ENCODE measurements at regions not wholly inside any gene's neighbourhood (a gene's known extent, or its start where the extent isn't known, plus 50 kb on each side); places are given as distances from the start of the nearest gene placed in this dataset.

DNA sequence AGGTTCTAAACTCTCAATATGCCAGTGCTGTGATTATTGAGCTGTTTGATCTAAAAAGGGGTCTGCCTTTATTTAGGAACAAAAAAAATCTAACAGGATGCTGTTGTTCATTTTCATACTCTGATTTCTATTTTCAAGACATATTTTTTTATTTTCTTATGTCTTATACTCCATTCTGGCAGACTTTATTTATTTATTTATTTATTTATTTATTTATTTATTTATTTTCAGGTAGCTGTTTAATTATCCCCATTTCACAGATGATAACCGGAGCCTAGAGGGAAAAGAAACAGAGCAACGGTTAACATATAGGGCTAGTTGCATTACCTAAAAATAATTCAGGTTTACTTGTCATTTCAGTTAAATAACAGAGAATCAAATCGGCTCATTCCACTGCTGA, 174.4 kb downstream of the CENPF start:
- no peak overlapping the region for H3K27ac ChIP-seq (replicated peaks)
- TF ChIP-seq POLR2AphosphoS5 (IDR thresholded peaks at IDR 0.05; ENCODE audit: low read depth): no peak
- no peak overlapping the region for H3K4me3 ChIP-seq (replicated peaks; ENCODE audit: insufficient read depth, low read length)
- no peaks in the 10 kb centered on the region for H3K27me3 ChIP-seq (ENCODE audit: insufficient read depth, poor library complexity, severe bottlenecking)
- no peak for DNase-seq (ENCODE audit: low read depth in 1 of 2, low spot score in 1 of 2)

DNA sequence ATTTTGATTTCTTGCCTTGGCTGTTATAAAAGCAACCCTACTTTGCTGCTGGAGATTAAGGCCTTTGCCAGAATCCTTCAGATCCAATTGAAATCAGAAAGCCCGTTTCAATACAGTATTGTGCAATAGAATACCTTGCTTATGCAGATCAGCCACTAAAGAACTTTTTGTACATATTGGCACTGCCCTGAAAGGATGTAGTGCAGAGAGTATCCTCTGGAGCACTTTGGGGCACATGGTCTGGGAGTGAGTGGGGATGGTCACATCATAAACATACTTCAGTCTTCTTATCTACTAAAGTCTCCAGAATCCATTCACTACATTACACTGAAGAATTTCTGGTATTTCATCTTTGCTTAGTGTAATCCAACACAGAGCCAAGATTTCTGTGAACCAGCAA, 189.0 kb downstream of the CENPF start:
- TF ChIP-seq SPI1 (IDR thresholded peaks at IDR 0.05; ENCODE audit: borderline replicate concordance, low read depth) (no peak), POLR2AphosphoS5 (IDR thresholded peaks at IDR 0.05; ENCODE audit: low read depth) (no peak), GABPA (IDR thresholded peaks at IDR 0.05; ENCODE audit: low read depth) (no peak)
- TF ChIP-seq, protein P1, sequence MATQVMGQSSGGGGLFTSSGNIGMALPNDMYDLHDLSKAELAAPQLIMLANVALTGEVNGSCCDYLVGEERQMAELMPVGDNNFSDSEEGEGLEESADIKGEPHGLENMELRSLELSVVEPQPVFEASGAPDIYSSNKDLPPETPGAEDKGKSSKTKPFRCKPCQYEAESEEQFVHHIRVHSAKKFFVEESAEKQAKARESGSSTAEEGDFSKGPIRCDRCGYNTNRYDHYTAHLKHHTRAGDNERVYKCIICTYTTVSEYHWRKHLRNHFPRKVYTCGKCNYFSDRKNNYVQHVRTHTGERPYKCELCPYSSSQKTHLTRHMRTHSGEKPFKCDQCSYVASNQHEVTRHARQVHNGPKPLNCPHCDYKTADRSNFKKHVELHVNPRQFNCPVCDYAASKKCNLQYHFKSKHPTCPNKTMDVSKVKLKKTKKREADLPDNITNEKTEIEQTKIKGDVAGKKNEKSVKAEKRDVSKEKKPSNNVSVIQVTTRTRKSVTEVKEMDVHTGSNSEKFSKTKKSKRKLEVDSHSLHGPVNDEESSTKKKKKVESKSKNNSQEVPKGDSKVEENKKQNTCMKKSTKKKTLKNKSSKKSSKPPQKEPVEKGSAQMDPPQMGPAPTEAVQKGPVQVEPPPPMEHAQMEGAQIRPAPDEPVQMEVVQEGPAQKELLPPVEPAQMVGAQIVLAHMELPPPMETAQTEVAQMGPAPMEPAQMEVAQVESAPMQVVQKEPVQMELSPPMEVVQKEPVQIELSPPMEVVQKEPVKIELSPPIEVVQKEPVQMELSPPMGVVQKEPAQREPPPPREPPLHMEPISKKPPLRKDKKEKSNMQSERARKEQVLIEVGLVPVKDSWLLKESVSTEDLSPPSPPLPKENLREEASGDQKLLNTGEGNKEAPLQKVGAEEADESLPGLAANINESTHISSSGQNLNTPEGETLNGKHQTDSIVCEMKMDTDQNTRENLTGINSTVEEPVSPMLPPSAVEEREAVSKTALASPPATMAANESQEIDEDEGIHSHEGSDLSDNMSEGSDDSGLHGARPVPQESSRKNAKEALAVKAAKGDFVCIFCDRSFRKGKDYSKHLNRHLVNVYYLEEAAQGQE (IDR thresholded peaks at IDR 0.05; ENCODE audit: insufficient replicate concordance, low read depth): no peak
- TF ChIP-seq, protein P2, sequence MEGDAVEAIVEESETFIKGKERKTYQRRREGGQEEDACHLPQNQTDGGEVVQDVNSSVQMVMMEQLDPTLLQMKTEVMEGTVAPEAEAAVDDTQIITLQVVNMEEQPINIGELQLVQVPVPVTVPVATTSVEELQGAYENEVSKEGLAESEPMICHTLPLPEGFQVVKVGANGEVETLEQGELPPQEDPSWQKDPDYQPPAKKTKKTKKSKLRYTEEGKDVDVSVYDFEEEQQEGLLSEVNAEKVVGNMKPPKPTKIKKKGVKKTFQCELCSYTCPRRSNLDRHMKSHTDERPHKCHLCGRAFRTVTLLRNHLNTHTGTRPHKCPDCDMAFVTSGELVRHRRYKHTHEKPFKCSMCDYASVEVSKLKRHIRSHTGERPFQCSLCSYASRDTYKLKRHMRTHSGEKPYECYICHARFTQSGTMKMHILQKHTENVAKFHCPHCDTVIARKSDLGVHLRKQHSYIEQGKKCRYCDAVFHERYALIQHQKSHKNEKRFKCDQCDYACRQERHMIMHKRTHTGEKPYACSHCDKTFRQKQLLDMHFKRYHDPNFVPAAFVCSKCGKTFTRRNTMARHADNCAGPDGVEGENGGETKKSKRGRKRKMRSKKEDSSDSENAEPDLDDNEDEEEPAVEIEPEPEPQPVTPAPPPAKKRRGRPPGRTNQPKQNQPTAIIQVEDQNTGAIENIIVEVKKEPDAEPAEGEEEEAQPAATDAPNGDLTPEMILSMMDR (IDR thresholded peaks at IDR 0.05; ENCODE audit: insufficient read depth, low read length): no peak
- Histone ChIP-seq H3K27me3 (ENCODE audit: insufficient read depth, poor library complexity, severe bottlenecking) (no peaks in the 10 kb centered on the region), H3K27ac (replicated peaks) (no peak overlapping the region), H3K4me3 (replicated peaks; ENCODE audit: insufficient read depth, low read length) (no peak overlapping the region)
- no peak for DNase-seq (ENCODE audit: low read depth in 1 of 2, low spot score in 1 of 2)

DNA sequence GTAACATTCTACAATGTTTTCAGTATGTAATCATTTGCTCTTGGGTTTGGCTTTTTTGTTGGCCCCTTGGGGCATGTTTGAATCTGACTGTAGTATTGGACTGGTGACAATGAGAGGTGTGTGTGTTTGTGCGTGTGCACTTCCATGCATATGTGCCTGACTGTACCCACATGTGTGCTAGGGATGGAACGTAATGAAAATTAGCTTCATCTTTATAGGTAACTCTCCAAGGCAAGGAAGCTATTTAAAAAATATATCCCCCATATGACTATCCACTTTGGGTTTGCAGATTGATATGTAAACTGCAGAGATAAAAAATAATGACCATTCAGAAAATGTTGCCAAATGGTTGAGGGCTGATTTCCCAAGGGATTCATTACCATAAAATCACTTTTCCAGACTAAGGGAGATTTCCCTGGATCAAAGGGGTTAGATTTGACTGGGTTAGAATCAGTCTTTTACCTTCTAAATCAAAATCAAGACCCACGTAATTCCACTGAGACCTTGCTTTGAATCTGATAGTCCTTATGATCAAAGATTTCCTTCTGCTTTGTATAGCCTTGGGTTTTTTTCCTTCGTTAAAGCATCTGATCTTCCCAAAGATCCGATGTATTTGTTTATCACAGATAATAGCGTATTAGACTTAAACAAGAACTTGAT, 189.7 kb downstream of the CENPF start:
- DNase-seq (ENCODE audit: low read depth in 1 of 2, low spot score in 1 of 2): no peak
- H3K27ac ChIP-seq (replicated peaks): no peak overlapping the region
- no peak overlapping the region for H3K4me3 ChIP-seq (replicated peaks; ENCODE audit: insufficient read depth, low read length)
- no peaks in the 10 kb centered on the region for H3K27me3 ChIP-seq (ENCODE audit: insufficient read depth, poor library complexity, severe bottlenecking)
- no peak for TF ChIP-seq GABPA (IDR thresholded peaks at IDR 0.05; ENCODE audit: low read depth)
- no peak for TF ChIP-seq POLR2AphosphoS5 (IDR thresholded peaks at IDR 0.05; ENCODE audit: low read depth)
- TF ChIP-seq, protein P2 (IDR thresholded peaks at IDR 0.05; ENCODE audit: insufficient read depth, low read length): no peak
- TF ChIP-seq SPI1 (IDR thresholded peaks at IDR 0.05; ENCODE audit: borderline replicate concordance, low read depth): no peak
- TF ChIP-seq, protein P1 (IDR thresholded peaks at IDR 0.05; ENCODE audit: insufficient replicate concordance, low read depth): no peak

DNA sequence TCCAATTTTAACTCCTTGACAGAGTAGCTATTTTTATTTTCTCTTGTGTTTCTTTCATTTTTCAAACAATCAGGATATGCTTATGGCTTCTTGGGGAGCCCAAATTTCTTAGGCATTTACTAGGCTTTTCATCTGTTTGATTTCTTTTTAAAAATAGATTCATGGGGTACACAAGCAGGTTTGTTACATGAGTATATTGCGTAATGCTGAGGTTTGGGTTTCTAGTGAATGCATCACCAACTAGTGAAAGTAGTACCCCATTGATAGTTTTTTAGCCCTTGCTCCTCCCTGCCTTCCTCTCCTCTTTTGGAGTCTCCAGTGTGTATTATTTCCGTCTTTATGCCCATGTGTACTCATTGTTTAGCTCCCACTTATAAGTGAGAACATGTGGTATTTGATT, 190.7 kb downstream of the CENPF start:
- H3K27me3 ChIP-seq (ENCODE audit: insufficient read depth, poor library complexity, severe bottlenecking): no peaks in the 10 kb centered on the region
- H3K4me3 ChIP-seq (replicated peaks; ENCODE audit: insufficient read depth, low read length): no peak overlapping the region
- no peak for DNase-seq (ENCODE audit: low read depth in 1 of 2, low spot score in 1 of 2)
- no peak for TF ChIP-seq POLR2AphosphoS5 (IDR thresholded peaks at IDR 0.05; ENCODE audit: low read depth)
- TF ChIP-seq, protein P2 (IDR thresholded peaks at IDR 0.05; ENCODE audit: insufficient read depth, low read length): no peak
- TF ChIP-seq SPI1 (IDR thresholded peaks at IDR 0.05; ENCODE audit: borderline replicate concordance, low read depth): no peak
- TF ChIP-seq GABPA (IDR thresholded peaks at IDR 0.05; ENCODE audit: low read depth): no peak
- TF ChIP-seq, protein P1 (IDR thresholded peaks at IDR 0.05; ENCODE audit: insufficient replicate concordance, low read depth): no peak
- H3K27ac ChIP-seq (replicated peaks): no peak overlapping the region

All from HL-60 (cell line).